Myocyte (in vitro differentiated cells): ENCODE measurements at regions not wholly inside any gene's neighbourhood (a gene's known extent, or its start where the extent isn't known, plus 50 kb on each side); places are given as distances from the start of the nearest gene placed in this dataset.

ENCODE experiments used
- DNase-seq: peaks from one replicate; pipeline ENCODE4 v3.0.0-alpha.2; 2012; ENCODE audit warnings: low read depth

GRCh38 chr18:40984856-40985255 is 970.2 kb upstream of the PIK3C3 start:
- no peak for DNase-seq

DNA sequence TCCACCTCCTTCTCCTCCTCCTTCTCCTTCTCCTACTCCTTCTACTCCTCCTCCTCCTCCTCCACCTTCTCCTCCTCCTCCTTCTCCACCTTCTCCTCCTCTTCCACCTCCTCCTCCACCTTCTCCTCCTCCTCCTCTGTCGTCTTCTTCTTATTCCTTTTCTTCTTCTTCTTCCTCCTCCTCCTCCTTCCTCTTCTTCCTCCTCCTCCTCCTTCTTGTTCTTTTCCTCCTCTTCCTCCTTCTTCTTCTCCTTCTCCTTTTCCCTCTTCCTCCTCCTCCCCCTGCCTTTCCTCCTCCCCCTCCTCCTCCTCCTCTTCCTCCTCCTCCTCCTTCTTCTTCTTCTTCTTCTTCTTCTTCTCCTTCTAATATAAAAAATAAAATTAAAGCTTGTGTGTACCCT is 971.2 kb upstream of the PIK3C3 start:
- no peak for DNase-seq

DNA sequence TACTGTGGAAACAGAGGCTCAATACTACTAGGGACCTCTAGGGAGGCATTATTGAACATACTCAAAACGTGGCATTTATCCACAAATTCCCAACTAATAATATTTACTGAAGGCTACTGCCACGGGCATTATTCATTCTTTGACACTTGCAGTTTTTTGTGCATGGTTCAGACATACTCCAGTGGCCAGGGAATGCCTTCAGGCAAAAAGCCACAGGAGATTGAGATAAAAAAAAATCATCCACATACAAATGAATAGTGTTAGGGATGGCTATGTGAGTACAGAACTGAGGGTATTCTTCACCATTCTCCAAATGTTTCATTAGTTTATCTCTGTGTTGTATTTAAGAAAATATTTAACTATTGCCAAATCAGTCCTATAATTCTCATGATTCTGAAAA is 974.9 kb upstream of the PIK3C3 start:
- no peak for DNase-seq

GRCh38 chr18:40976050-40976449 is 979.0 kb upstream of the PIK3C3 start:
- DNase-seq: no peak

- no peak for DNase-seq
Measured at GRCh38 chr18:40974448-40974847, 980.6 kb upstream of the PIK3C3 start.

DNA sequence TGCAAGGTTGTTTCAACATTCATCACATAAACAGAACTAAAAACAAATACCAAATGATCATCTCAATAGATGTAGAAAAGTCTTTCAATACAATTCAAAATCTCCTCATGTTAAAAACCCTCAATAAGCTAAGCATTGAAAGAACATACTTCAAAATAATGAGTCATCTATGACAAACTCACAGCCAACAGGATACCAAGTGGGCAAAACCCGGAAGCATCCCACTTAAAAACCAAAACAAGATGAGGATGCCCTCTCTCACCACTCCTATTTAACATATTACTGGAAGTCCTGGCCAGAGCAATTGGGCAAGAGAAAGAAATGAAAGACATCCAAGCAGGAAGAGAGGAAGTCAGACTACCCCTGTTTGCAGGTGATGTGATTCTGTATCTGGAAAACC is 992.2 kb upstream of the PIK3C3 start:
- DNase-seq: no peak

DNA sequence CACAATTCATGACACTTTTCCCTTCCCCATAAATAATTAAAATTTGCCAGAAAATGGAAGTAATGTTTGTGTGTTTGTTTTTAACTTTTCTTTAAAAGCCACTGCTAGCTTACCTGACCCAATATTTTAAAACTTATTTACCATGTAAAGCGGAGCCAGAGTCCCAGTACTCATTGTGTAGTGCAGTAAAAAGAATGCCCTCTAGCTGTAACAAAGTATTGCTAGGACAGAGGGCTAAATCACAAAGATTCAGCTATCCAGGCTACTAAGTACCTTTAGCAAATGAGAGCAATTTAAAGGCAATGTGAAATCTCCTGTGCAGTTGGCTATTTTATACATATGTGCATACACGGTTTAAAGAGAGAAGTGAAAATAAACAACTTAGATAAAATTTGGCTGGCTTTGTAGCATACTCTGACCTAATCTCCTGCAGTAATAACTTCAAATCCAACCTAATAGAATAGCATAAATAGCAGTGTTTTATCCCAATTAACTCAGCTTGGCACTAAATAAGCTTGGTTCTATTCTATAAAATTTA is 997.4 kb upstream of the PIK3C3 start:
- DNase-seq: no peak

GRCh38 chr18:40956213-40956612 is 998.8 kb upstream of the PIK3C3 start:
- DNase-seq: no peak

DNA sequence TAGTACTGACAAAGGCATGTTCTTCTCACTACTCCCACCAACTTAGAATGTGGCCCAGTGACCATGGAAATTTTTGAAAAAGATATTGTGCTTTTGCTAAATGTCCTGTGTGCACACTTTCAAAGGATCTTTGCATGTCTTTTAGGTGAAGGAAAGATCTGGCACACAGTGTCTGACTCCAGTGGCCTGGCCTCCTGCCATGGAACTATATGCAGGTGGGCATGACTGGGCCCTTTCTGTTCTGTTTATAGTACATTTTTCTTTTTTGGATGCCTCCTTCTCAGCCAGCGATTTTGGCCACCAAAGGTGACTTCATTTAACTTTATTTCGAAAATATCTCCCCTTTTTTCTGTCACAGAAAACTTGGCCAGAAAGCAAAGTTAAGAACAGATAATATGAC is 999.7 kb upstream of the PIK3C3 start:
- DNase-seq: no peak

GRCh38 chr18:40949114-40949950 is 1005.7 kb upstream of the PIK3C3 start:
- peak; percentile 25 for DNase-seq

DNA sequence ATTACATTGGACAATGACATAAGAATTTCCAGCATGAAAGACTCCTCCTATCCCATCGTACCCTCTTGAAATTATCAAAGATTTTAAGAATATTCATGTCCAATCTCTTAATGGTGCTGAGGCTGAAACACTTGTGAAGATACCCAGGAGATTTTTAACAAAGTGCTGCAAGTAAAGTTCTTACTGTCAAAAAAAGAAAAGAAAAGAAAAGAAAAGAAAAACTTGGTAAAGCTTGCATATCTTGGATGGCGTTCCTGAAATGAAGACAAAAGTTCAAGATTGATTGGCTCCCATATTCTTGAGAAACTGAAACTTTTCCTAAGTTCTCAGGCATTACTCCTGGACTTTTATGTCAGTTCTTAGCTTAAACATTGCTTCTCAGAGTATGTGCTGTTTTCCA is 1010.5 kb upstream of the PIK3C3 start:
- no peak for DNase-seq

DNA sequence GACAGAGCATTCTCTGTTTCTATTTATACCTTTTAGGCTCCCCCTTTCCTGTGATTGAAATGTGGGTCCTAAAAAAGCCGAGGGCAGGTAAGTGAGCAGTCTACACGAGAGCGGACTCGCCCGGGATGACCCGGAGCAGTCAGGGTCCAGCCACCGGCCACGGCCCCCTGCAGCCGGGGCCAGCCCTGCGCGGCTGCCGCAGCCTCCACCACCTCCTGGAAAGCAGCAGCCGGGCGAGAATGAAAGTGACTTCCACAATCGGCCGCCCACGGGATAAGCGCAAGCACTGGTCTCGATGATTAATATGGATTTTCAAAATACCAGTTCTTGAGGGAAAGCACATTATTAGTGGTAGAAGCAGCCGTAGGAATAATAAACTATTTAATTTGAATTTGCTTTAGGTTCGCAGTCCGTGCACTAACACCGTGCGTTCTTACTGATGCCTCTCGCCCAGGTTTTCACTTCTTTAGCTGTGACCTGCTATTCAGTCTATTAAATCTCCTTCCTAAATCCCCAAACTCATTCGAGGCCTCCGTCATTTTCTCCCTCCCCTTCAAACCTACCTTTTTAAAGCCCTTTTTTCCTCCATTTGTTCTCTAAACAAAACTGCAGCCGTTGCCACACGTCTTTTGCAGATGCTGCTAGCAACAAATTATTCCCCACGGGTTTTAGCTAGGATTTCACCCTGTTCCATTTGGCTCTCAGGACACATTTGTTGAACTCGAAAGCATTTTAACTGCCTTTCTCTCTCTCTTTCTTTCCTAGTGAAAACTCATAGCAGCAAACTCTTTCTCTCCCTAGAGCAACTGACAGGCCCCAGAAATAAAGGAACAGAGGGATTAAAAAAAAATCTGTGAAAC is 1015.1 kb upstream of the PIK3C3 start:
- DNase-seq: no peak

GRCh38 chr18:40938615-40939014 is 1016.4 kb upstream of the PIK3C3 start:
- DNase-seq: no peak

GRCh38 chr18:40937386-40937785 is 1017.6 kb upstream of the PIK3C3 start:
- DNase-seq: no peak

GRCh38 chr18:40935423-40935822 is 1019.6 kb upstream of the PIK3C3 start:
- DNase-seq: no peak

DNA sequence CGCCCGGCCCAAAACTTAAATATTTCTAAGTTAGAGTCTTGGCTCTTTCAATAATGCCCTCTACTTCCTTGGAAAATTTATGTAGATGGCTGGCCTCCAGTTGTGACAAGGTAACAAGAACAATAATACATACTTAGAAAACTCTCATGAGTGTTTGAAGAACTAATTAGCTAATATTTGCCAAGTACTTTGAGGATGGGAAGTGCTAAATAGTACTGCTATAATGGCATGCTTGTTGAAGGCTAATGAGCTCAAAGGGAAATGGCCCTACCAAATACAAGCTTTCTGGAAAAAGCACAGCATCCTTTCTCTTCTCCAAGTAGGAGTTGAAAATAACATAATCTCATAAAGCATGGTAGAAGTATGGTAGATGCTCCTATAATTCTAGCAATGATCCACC is 1022.2 kb upstream of the PIK3C3 start:
- no peak for DNase-seq

- DNase-seq: no peak
Measured at GRCh38 chr18:40930211-40930882, 1024.7 kb upstream of the PIK3C3 start.

GRCh38 chr18:40929399-40929798 is 1025.6 kb upstream of the PIK3C3 start:
- DNase-seq: no peak

DNA sequence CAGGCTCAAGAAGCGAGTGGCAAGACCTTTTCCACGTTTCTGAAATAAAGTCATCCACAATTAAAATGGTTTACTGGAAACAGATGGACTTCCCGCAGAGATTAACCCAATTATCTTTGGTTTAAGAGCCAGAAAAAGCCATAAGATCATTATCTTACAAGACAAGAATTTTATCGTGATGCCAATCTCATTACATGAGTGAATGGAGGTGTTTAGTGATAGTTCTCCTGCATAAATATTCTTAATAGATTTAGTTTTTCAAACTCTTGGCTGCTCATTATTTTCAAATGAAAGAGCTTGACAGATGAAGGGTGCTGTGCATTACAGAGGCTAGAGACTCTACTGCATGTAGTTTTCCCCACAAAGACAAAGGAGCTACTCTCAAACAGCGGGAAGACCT is 1028.4 kb upstream of the PIK3C3 start:
- no peak for DNase-seq

- DNase-seq: no peak
Measured at GRCh38 chr18:40925071-40925541, 1029.9 kb upstream of the PIK3C3 start.

DNA sequence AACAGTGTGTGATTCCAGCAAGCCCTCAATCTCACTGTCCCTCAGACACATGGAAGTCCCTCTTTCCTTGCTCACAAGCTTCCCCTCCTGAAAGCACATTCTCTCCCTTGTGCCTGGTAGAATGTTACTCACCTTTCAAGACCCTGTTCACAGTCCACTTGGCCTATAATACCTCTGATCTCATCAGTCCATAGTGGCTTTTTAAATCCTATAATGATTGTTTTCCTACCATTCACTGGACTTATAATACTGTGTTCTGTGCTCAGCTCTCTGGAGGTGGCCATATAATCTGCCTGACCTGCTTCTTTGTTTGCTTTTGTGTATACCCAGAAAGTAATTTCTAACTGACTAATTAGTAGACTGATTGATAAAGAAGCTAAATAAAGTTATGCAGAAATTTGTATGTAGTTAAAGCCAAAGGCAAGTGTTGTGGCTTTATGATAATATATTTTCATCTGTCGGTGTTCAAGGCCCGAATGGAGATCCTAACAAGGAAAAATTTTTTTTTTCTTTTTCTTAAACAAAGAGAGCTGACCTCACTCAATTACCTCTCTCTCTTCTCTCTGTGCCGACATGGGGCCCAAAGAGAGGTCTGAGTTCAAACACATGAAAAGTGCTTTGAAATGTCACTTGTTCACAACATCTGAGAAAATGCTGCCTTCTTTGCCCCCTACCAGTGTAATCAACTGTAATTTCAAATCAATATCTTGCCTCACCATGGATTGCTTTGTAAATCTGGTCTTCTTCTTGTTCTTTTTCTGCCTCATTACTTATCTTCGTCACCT is 1033.0 kb upstream of the PIK3C3 start:
- DNase-seq: no peak
